SK-N-SH (cell line): ENCODE measurements at regions not wholly inside any gene's neighbourhood (a gene's known extent, or its start where the extent isn't known, plus 50 kb on each side); places are given as distances from the start of the nearest gene placed in this dataset.

Source experiments
- CTCF ChIP-seq: fragments of 200-600 bp; sonication (generic); IDR thresholded peaks from 2 replicates; pipeline ENCODE4 v1.6.1; 2017; ENCODE audit warnings: antibody characterized with exemption, mild to moderate bottlenecking, moderate library complexity
- EP300 ChIP-seq, 2 experiments: IDR thresholded peaks; 2 replicates each; pipeline versions ENCODE4 v1.4.0 to v1.6.1; 2012; ENCODE audit warnings: borderline replicate concordance in 1 of 2, low read depth in 1 of 2, low read length in 1 of 2
- MAX ChIP-seq: IDR thresholded peaks from 2 replicates; pipeline ENCODE4 v1.4.0; 2012; ENCODE audit warnings: low read depth
- MXI1 ChIP-seq: IDR thresholded peaks from 2 replicates; pipeline ENCODE4 v1.6.1; 2012; ENCODE audit warnings: mild to moderate bottlenecking, low read depth, low read length, improper control_type of control experiment
- PBX3 ChIP-seq: IDR thresholded peaks from 2 replicates; pipeline ENCODE4; 2012
- POLR2AphosphoS5 ChIP-seq: IDR thresholded peaks from 2 replicates; pipeline ENCODE4 v1.6.1; 2012; ENCODE audit warnings: low read depth, low read length
- RAD21 ChIP-seq: IDR thresholded peaks from 2 replicates; pipeline ENCODE4 v1.6.1; 2012; ENCODE audit warnings: mild to moderate bottlenecking, low read length
- REST ChIP-seq: IDR thresholded peaks from 2 replicates; pipeline ENCODE4 v1.6.1; 2012; ENCODE audit warnings: mild to moderate bottlenecking, low read depth, low read length, moderate library complexity
- SMC3 ChIP-seq: IDR thresholded peaks from 2 replicates; pipeline ENCODE4 v1.6.1; 2012; ENCODE audit warnings: low read depth, low read length, improper control_type of control experiment
- USF2 ChIP-seq: fragments of 150-350 bp; IDR thresholded peaks from 2 replicates; pipeline ENCODE4 v1.6.1; 2017; ENCODE audit warnings: antibody characterized with exemption, low read length, low read depth, borderline replicate concordance
- ZBTB33 ChIP-seq: IDR thresholded peaks from 2 replicates; pipeline ENCODE4 v1.4.0; 2012; ENCODE audit warnings: low read depth, borderline replicate concordance

GRCh38 chr2:241947401-241947800, 77.9 kb downstream of the RTP5 start:
- no peak for TF ChIP-seq MAX
- TF ChIP-seq RAD21, result no peak
- no peak for TF ChIP-seq REST
- no peak for TF ChIP-seq CTCF
- no peak for TF ChIP-seq POLR2AphosphoS5
- TF ChIP-seq EP300 (IDR thresholded peaks at IDR 0.05; ENCODE audit: borderline replicate concordance in 1 of 2, low read depth in 1 of 2, low read length in 1 of 2), result no peak
- no peak for TF ChIP-seq SMC3
- no peak for TF ChIP-seq PBX3
- no peak for TF ChIP-seq MXI1
- TF ChIP-seq ZBTB33, result no peak
- no peak for TF ChIP-seq USF2
